ENCODE measurements at regions not wholly inside any gene's neighbourhood (a gene's known extent, or its start where the extent isn't known, plus 50 kb on each side); places are given as distances from the start of the nearest gene placed in this dataset.

- no peak for TF ChIP-seq CTCF (IDR thresholded peaks at IDR 0.05; ENCODE audit: control insufficient read depth, extremely low read depth, insufficient read depth)
- no peak overlapping the region for H3K4me3 ChIP-seq (ENCODE audit: low read depth, low read length)
- no peak for DNase-seq (ENCODE audit: low read depth)
Observed at GRCh38 chrY:8442097-8442496, 895.2 kb upstream of the TSPY4 start.

GRCh38 chrY:8452963-8453362, 884.3 kb upstream of the TSPY4 start:
- no peak for DNase-seq (ENCODE audit: low read depth)
- TF ChIP-seq CTCF (IDR thresholded peaks at IDR 0.05; ENCODE audit: control insufficient read depth, extremely low read depth, insufficient read depth): no peak
- no peak overlapping the region for H3K4me3 ChIP-seq (ENCODE audit: low read depth, low read length)

GRCh38 chrY:8466813-8467212, 870.5 kb upstream of the TSPY4 start:
- no peak for TF ChIP-seq CTCF (IDR thresholded peaks at IDR 0.05; ENCODE audit: control insufficient read depth, extremely low read depth, insufficient read depth)
- no peak for DNase-seq (ENCODE audit: low read depth)
- no peak overlapping the region for H3K4me3 ChIP-seq (ENCODE audit: low read depth, low read length)

- no peak for TF ChIP-seq CTCF (IDR thresholded peaks at IDR 0.05; ENCODE audit: control insufficient read depth, extremely low read depth, insufficient read depth)
- H3K4me3 ChIP-seq (ENCODE audit: low read depth, low read length): no peak overlapping the region
- no peak for DNase-seq (ENCODE audit: low read depth)
Observed at GRCh38 chrY:8470249-8470648, 867.0 kb upstream of the TSPY4 start.

GRCh38 chrY:8479141-8479540, 858.1 kb upstream of the TSPY4 start:
- DNase-seq (ENCODE audit: low read depth): no peak
- no peak for TF ChIP-seq CTCF (IDR thresholded peaks at IDR 0.05; ENCODE audit: control insufficient read depth, extremely low read depth, insufficient read depth)
- H3K4me3 ChIP-seq (ENCODE audit: low read depth, low read length): no peak overlapping the region

GRCh38 chrY:8488955-8489354, 848.3 kb upstream of the TSPY4 start:
- no peak overlapping the region for H3K4me3 ChIP-seq (ENCODE audit: low read depth, low read length)
- no peak for DNase-seq (ENCODE audit: low read depth)
- no peak for TF ChIP-seq CTCF (IDR thresholded peaks at IDR 0.05; ENCODE audit: control insufficient read depth, extremely low read depth, insufficient read depth)

- no peak overlapping the region for H3K4me3 ChIP-seq (ENCODE audit: low read depth, low read length)
- no peak for TF ChIP-seq CTCF (IDR thresholded peaks at IDR 0.05; ENCODE audit: control insufficient read depth, extremely low read depth, insufficient read depth)
- DNase-seq (ENCODE audit: low read depth): peak; percentile 30
Observed at GRCh38 chrY:8489880-8490630, 847.2 kb upstream of the TSPY4 start.

Data from LNCaP clone FGC (cell line).